Sigmoid colon (tissue), 6 donors: ENCODE measurements at regions not wholly inside any gene's neighbourhood (a gene's known extent, or its start where the extent isn't known, plus 50 kb on each side); places are given as distances from the start of the nearest gene placed in this dataset.
"Not testable (repeated sequence)": the region's sequence is repeated elsewhere in the genome, so short reads cannot be mapped to it uniquely, and the experiment has no call there.

Experiments
- DNase-seq: peaks from one replicate; pipeline ENCODE4 v3.0.0-alpha.2; 2019
- H3K27ac ChIP-seq, 4 donors: fragments of 200-600 bp; sonication (generic); one replicate each; pipeline ENCODE4 v1.5.1; 2016 to 2019; ENCODE audit warnings: mild to moderate bottlenecking in 1 of 4
- H3K27me3 ChIP-seq, 3 donors: fragments of 200-600 bp; sonication (generic); one replicate each; pipeline ENCODE4 v1.5.1; 2019; ENCODE audit warnings: mild to moderate bottlenecking in 1 of 3
- H3K36me3 ChIP-seq, 4 donors: fragments of 200-600 bp; sonication (generic); one replicate each; pipeline ENCODE4 v1.5.1; 2016 to 2019
- H3K4me1 ChIP-seq, 4 donors: fragments of 200-600 bp; sonication (generic); one replicate each; pipeline ENCODE4 v1.5.1; 2017 to 2019
- H3K4me3 ChIP-seq, 4 donors: fragments of 200-600 bp; sonication (generic); one replicate each; pipeline ENCODE4 v1.5.1; 2017 to 2019; ENCODE audit warnings: mild to moderate bottlenecking in 2 of 4, moderate library complexity in 1 of 4
- H3K9me3 ChIP-seq, 4 donors: fragments of 200-600 bp in 3 of 4; sonication (generic) in 3 of 4; one replicate each; pipeline versions ENCODE4 v1.5.1 to v1.6.1; 2013 to 2019
- CTCF ChIP-seq, 4 experiments: fragments of 450-650 bp in 3 of 4; fragments of 200-600 bp in 1 of 4; IDR thresholded peaks; one replicate each; pipeline ENCODE4 v1.5.1; 2016 to 2019; ENCODE audit warnings: antibody characterized with exemption in 4 of 4, mild to moderate bottlenecking in 3 of 4, moderate library complexity in 2 of 4
- EP300 ChIP-seq, 4 donors: sonication (generic); formaldehyde crosslinking; IDR thresholded peaks; one replicate each; pipeline ENCODE4 v1.6.1; 2017; ENCODE audit warnings: antibody characterized with exemption in 4 of 4
- POLR2A ChIP-seq, 2 donors: fragments of 450-650 bp; IDR thresholded peaks; one replicate each; pipeline ENCODE4 v1.6.1; 2016; ENCODE audit warnings: antibody characterized with exemption in 2 of 2, mild to moderate bottlenecking in 2 of 2, moderate library complexity in 2 of 2
- POLR2AphosphoS5 ChIP-seq, 4 donors: sonication (generic); formaldehyde crosslinking; IDR thresholded peaks; one replicate each; pipeline ENCODE4 v1.6.1; 2017; ENCODE audit warnings: antibody characterized with exemption in 4 of 4
- WGBS, 2 donors: extraction: QIAGEN DNeasy Blood & Tissue Kit; methylation state at CpG; one replicate each; pipeline ENCODE4 v1.1.7; 2013; 5-methylcytosine and 5-hydroxymethylcytosine counted together
- intact Hi-C: fragments of 100-400 bp; cut with DNase I; formaldehyde crosslinking; loops from one replicate; pipeline ENCODE4 v1.15.1; 2023
- donor health status: healthy with polysubstance abuse.
- donor health status: healthy.

GRCh38 chr5:135747824-135748223 lies 86.6 kb upstream of the SLC25A48 start:
- WGBS, 2 donors: 34 to 67% methylated on average over 2 of the region's 2 CpGs
- DNase-seq: no peak
- H3K36me3 ChIP-seq: no peaks in the 10 kb centered on the region
- peaks cover 0 to 14% (median 7%) of the 10 kb centered on the region in 4 donors for H3K4me1 ChIP-seq
- H3K27me3 ChIP-seq: no peaks in the 10 kb centered on the region
- intact Hi-C loops: no loop called here
- no peak overlapping the region for H3K4me3 ChIP-seq
- no peak for TF ChIP-seq POLR2AphosphoS5 (IDR thresholded peaks at IDR 0.05)
- TF ChIP-seq POLR2A (IDR thresholded peaks at IDR 0.05): no peak
- no peak for TF ChIP-seq CTCF (IDR thresholded peaks at IDR 0.05)
- no peak for TF ChIP-seq EP300 (IDR thresholded peaks at IDR 0.05)
- H3K27ac ChIP-seq: no peak overlapping the region
- no peaks in the 10 kb centered on the region for H3K9me3 ChIP-seq

- H3K4me1 ChIP-seq: peaks cover 0 to 14% (median 7%) of the 10 kb centered on the region in 4 donors
- H3K9me3 ChIP-seq: no peaks in the 10 kb centered on the region
- H3K27me3 ChIP-seq: no peaks in the 10 kb centered on the region
- no peak for DNase-seq
- no peak overlapping the region for H3K27ac ChIP-seq
- TF ChIP-seq EP300 (IDR thresholded peaks at IDR 0.05): no peak
- no peak for TF ChIP-seq CTCF (IDR thresholded peaks at IDR 0.05)
- TF ChIP-seq POLR2AphosphoS5 (IDR thresholded peaks at IDR 0.05): no peak
- TF ChIP-seq POLR2A (IDR thresholded peaks at IDR 0.05): no peak
- 88 to 89% methylated on average over 18 of the region's 18 CpGs for WGBS, 2 donors
- no peaks in the 10 kb centered on the region for H3K36me3 ChIP-seq
- intact Hi-C loops: no loop called here
- no peak overlapping the region for H3K4me3 ChIP-seq
These were observed 88.5 kb upstream of the SLC25A48 start for GRCh38 chr5:135745897-135746500.

DNA sequence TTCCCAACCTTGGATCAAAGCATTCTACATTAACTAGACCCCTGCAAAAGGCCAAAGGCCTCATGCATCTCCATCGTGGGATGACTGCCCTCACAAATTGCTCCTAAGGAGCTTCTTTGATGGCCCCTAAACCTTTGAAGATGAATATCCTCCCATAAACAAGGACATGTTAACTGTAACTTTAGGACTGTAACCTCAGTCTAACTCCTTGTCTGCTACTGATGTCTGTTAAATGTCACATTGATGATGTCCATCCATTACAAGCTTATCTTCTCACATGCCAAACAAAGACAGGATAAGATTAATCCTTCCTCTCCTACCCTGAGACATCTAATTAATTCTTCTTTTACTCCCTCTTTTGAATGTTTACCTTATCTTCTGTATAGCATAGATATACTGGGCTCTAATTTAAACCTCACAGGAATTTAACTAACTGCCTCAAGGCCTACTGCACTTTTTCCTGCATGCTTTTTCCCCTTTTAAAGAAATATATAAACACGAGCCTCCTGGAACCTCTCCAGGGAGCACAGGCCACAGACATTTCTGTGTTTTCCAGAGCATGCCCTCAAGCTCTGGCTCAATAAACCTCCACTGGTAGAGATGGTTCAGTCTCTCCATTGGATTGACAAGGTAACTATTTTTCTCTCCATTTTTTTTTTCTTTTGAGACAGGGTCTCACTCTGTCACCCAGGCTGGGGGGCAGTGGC lies 90.6 kb upstream of the SLC25A48 start:
- WGBS, 2 donors: 53 to 63% methylated on average over 2 of the region's 2 CpGs
- H3K27ac ChIP-seq: peak overlapping the region in 1 of 4 donors; percentile 30
- no peak for DNase-seq
- H3K4me1 ChIP-seq: peaks cover 0 to 33% (median 22%) of the 10 kb centered on the region in 4 donors
- H3K36me3 ChIP-seq: no peaks in the 10 kb centered on the region
- intact Hi-C loops: no loop called here
- no peak overlapping the region for H3K4me3 ChIP-seq
- no peaks in the 10 kb centered on the region for H3K9me3 ChIP-seq
- H3K27me3 ChIP-seq: no peaks in the 10 kb centered on the region
- TF ChIP-seq POLR2AphosphoS5 (IDR thresholded peaks at IDR 0.05) (peak in 3 of 4 donors; percentile 25 to 88 (median 52)), EP300 (IDR thresholded peaks at IDR 0.05) (no peak), CTCF (IDR thresholded peaks at IDR 0.05) (no peak), POLR2A (IDR thresholded peaks at IDR 0.05) (no peak)

GRCh38 chr5:135743181-135743580 lies 91.3 kb upstream of the SLC25A48 start:
- intact Hi-C loops: no loop called here
- no peaks in the 10 kb centered on the region for H3K36me3 ChIP-seq
- H3K27ac ChIP-seq: peak overlapping the region in 1 of 4 donors; percentile 30
- DNase-seq: no peak
- H3K4me1 ChIP-seq: peaks cover 0 to 33% (median 22%) of the 10 kb centered on the region in 4 donors
- 84 to 92% methylated on average over 6 of the region's 6 CpGs for WGBS, 2 donors
- H3K4me3 ChIP-seq: no peak overlapping the region
- TF ChIP-seq POLR2AphosphoS5 (IDR thresholded peaks at IDR 0.05): no peak
- no peak for TF ChIP-seq EP300 (IDR thresholded peaks at IDR 0.05)
- TF ChIP-seq CTCF (IDR thresholded peaks at IDR 0.05): no peak
- no peak for TF ChIP-seq POLR2A (IDR thresholded peaks at IDR 0.05)
- no peaks in the 10 kb centered on the region for H3K9me3 ChIP-seq
- no peaks in the 10 kb centered on the region for H3K27me3 ChIP-seq

DNA sequence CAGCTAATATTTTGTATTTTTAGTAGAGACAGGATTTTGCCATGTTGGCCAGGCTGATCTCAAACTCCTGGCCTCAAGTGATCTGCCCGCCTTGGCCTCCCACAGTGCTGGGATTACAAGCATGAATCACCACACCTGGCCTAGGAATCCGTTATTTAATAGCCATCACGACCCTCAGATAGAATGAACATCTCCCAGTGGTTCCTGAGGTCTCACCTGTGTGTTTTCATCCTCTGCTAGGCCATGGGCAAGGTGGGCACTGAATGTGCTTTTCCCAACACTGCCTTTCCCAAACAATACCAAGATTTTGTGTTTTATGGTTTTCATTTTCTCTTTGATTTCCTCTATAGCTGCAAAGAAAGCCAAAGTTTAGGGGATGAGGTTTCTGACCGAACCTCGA lies 92.2 kb upstream of the SLC25A48 start:
- not testable (repeated sequence) for DNase-seq, H3K27ac ChIP-seq
- 80 to 82% methylated on average over 5 of the region's 5 CpGs for WGBS, 2 donors

More for the DNA sequence above, 92.2 kb upstream of the SLC25A48 start:
- H3K9me3 ChIP-seq, H3K36me3 ChIP-seq, intact Hi-C loops, H3K4me3 ChIP-seq, H3K27me3 ChIP-seq: not testable (repeated sequence)
- H3K4me1 ChIP-seq: peaks cover 0 to 33% (median 22%) of the 10 kb centered on the region in 4 donors
